Esophagus muscularis mucosa (tissue), 4 donors: ENCODE measurements at regions not wholly inside any gene's neighbourhood (a gene's known extent, or its start where the extent isn't known, plus 50 kb on each side); places are given as distances from the start of the nearest gene placed in this dataset.

ENCODE experiments used
- CTCF ChIP-seq, 3 experiments: fragments of 200-600 bp in 2 of 3; fragments of 450-650 bp in 1 of 3; sonication (generic) in 2 of 3; IDR thresholded peaks; one replicate each; pipeline ENCODE4 v1.5.1; 2017 to 2019; ENCODE audit warnings: antibody characterized with exemption in 3 of 3, mild to moderate bottlenecking in 2 of 3, moderate library complexity in 1 of 3
- EP300 ChIP-seq: sonication (generic); formaldehyde crosslinking; IDR thresholded peaks from one replicate; pipeline ENCODE4 v1.6.1; 2017; ENCODE audit warnings: antibody characterized with exemption
- POLR2A ChIP-seq: fragments of 450-650 bp; IDR thresholded peaks from one replicate; pipeline ENCODE4 v1.6.1; 2017; ENCODE audit warnings: antibody characterized with exemption, moderate library complexity, mild to moderate bottlenecking, low read depth
- POLR2AphosphoS5 ChIP-seq, 2 donors: sonication (generic); formaldehyde crosslinking; IDR thresholded peaks; one replicate each; pipeline ENCODE4 v1.6.1; 2017; ENCODE audit warnings: antibody characterized with exemption in 2 of 2

GRCh38 chr1:194848846-194849245, 1662.4 kb upstream of the B3GALT2 start:
- no peak for TF ChIP-seq POLR2A
- no peak for TF ChIP-seq CTCF (IDR thresholded peaks at IDR 0.05)
- no peak for TF ChIP-seq POLR2AphosphoS5 (IDR thresholded peaks at IDR 0.05)
- no peak for TF ChIP-seq EP300
